Naive thymus-derived CD4-positive, alpha-beta T cell (primary cell): ENCODE measurements at regions not wholly inside any gene's neighbourhood (a gene's known extent, or its start where the extent isn't known, plus 50 kb on each side); places are given as distances from the start of the nearest gene placed in this dataset.

Source experiments
- ATAC-seq: fragments of 150-1000 bp; cut with Tn5 transposase; 2 replicates; pipeline ENCODE4 v1.10.0; 2021; ENCODE audit warnings: mild to moderate bottlenecking, moderate library complexity
- CTCF ChIA-PET: fragments of 350-600 bp; sonication (Branson Sonifier 250); formaldehyde crosslinking; loops from one replicate; lab custom pipeline; 2021; ENCODE audit warnings: antibody characterized with exemption; lab: Charles Lee
- POLR2A ChIA-PET: fragments of 350-600 bp; sonication (Branson Sonifier 250); formaldehyde crosslinking; loops from one replicate; lab custom pipeline; 2021; ENCODE audit warnings: antibody characterized with exemption, inconsistent platforms; lab: Charles Lee
- DNase-seq, 9 donors: peaks; one replicate each; pipeline versions ENCODE4 v3.0.0 to v3.0.0-alpha.2; 2020 to 2022; ENCODE audit warnings: mixed read lengths in 1 of 9
- H3K27ac ChIP-seq: one replicate; pipeline ENCODE4 v1.7.0; 2013; ENCODE audit warnings: mild to moderate bottlenecking, low read depth, low read length, moderate library complexity
- H3K27me3 ChIP-seq, 2 donors: one replicate each; pipeline ENCODE4 v1.7.0; 2013; ENCODE audit warnings: low read length in 2 of 2, mild to moderate bottlenecking in 2 of 2, moderate library complexity in 2 of 2; ENCODE audit not compliant: control insufficient read depth in 2 of 2, insufficient read depth in 2 of 2
- H3K36me3 ChIP-seq, 3 experiments: 1 replicate in 2 of 3; 2 replicates in 1 of 3; pipeline ENCODE4 v1.7.0; 2013; ENCODE audit warnings: low read length in 3 of 3, mild to moderate bottlenecking in 3 of 3, moderate library complexity in 1 of 3; ENCODE audit not compliant: insufficient read depth in 3 of 3, control insufficient read depth in 2 of 3
- H3K4me1 ChIP-seq, 2 donors: one replicate each; pipeline ENCODE4 v1.7.0; 2013; ENCODE audit warnings: low read length in 2 of 2, mild to moderate bottlenecking in 2 of 2, moderate library complexity in 1 of 2; ENCODE audit not compliant: control insufficient read depth in 2 of 2, insufficient read depth in 2 of 2
- H3K4me3 ChIP-seq: 2 replicates; pipeline ENCODE4 v1.7.0; 2013; ENCODE audit warnings: mild to moderate bottlenecking, low read length
- H3K9me3 ChIP-seq, 3 experiments: 1 replicate in 2 of 3; 2 replicates in 1 of 3; pipeline ENCODE4 v1.7.0; 2013; ENCODE audit warnings: low read length in 3 of 3; ENCODE audit not compliant: control insufficient read depth in 2 of 3
- H3K27ac Mint-ChIP-seq, 9 donors: one replicate each; pipeline ENCODE4 v1.8.0; 2020 to 2022; ENCODE audit warnings: mixed read lengths in 9 of 9, mild to moderate bottlenecking in 8 of 9, moderate library complexity in 5 of 9, inconsistent platforms in 2 of 9
- H3K27me3 Mint-ChIP-seq, 5 donors: one replicate each; pipeline ENCODE4 v1.8.0; 2021 to 2022; ENCODE audit warnings: mixed read lengths in 5 of 5, mild to moderate bottlenecking in 1 of 5
- H3K36me3 Mint-ChIP-seq, 5 donors: one replicate each; pipeline ENCODE4 v1.8.0; 2020 to 2022; ENCODE audit warnings: mixed read lengths in 5 of 5, mild to moderate bottlenecking in 3 of 5, inconsistent platforms in 1 of 5
- H3K4me1 Mint-ChIP-seq, 7 donors: one replicate each; pipeline ENCODE4 v1.8.0; 2020 to 2022; ENCODE audit warnings: mixed read lengths in 7 of 7, mild to moderate bottlenecking in 3 of 7, inconsistent platforms in 1 of 7
- H3K4me3 Mint-ChIP-seq, 10 donors: one replicate each; pipeline ENCODE4 v1.8.0; 2020 to 2022; ENCODE audit warnings: mild to moderate bottlenecking in 10 of 10, mixed read lengths in 10 of 10, moderate library complexity in 6 of 10, inconsistent platforms in 2 of 10
- H3K9me3 Mint-ChIP-seq, 11 donors: one replicate each; pipeline ENCODE4 v1.8.0; 2020 to 2022; ENCODE audit warnings: mixed read lengths in 11 of 11, mild to moderate bottlenecking in 4 of 11, inconsistent platforms in 1 of 11, moderate library complexity in 1 of 11
- intact Hi-C, 2 donors: fragments of 100-400 bp; cut with micrococcal nuclease; formaldehyde crosslinking; loops; one replicate each; pipeline ENCODE4 v1.15.1; 2023

DNA sequence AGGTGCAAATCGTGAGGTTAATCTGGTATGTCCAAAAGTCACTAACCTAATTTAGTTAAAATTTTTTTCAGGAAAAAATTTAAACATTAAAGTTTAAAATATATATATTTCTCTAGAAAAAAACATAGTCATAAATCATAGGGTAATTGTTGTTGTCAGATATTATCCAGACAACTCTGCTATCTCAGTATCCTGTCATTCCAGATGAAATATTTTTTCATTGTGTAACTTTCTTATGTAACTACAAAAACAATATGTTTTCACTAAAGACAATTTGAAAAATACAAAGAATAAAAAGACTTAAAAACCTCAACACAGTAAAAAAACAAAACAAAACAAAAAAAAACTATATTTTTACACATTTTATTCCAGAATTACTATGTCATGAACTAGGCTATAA lies 57.6 kb downstream of the TENT5A start:
- Mint-ChIP-seq H3K4me3 (no peak overlapping the region), H3K9me3 (no peaks in the 10 kb centered on the region), H3K27me3 (no peaks in the 10 kb centered on the region), H3K27ac (no peak overlapping the region), H3K4me1 (no peaks in the 10 kb centered on the region), H3K36me3 (no peaks in the 10 kb centered on the region)
- CTCF ChIA-PET: no interaction called here
- Histone ChIP-seq H3K36me3 (no peaks in the 10 kb centered on the region), H3K4me1 (no peaks in the 10 kb centered on the region), H3K27ac (no peak overlapping the region), H3K4me3 (no peak overlapping the region), H3K27me3 (no peaks in the 10 kb centered on the region), H3K9me3 (no peaks in the 10 kb centered on the region)
- DNase-seq (no peak), ATAC-seq (no peak)
- POLR2A ChIA-PET: no interaction called here
- intact Hi-C loops: no loop called here

DNA sequence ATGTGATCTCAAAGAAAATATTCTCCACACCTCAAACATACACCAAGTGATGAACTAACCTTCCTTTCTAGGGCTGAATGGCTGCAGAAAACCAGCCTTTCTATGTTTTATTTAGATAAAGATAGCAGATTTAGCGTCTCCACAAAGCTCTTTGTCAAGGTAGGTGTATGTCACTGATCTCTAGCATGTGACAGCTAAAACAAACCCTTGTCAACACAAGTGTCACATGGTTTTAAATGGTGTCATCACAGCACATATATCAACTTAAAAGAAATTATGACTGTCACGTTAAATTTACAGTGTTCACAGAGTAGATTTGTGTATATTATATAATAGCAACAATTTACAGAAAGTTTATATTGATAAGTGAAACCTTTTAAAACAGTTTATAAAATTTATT lies 58.3 kb downstream of the TENT5A start:
- POLR2A ChIA-PET: no interaction called here

DNA sequence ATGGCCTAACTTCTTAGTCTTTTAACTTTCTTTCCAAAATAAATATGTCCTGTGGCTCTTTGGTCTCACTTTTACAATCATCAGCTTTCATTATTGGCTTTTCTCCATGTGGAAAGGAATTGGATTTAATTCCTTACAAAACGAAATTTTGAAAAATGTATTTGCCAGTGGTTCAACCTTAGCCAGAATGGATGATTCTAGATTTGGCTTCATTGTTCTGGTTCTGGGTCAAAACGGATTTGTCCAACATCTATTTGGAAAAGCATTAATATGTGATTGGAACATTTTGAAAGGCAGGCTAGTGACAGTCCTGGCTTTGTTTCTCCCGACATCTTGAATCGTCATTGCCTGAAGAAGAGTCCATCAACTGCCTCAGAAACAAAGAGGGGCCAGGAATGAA lies 59.2 kb downstream of the TENT5A start:
- no peaks in the 10 kb centered on the region for H3K36me3 ChIP-seq
- no peaks in the 10 kb centered on the region for H3K36me3 Mint-ChIP-seq
- H3K27me3 Mint-ChIP-seq: no peaks in the 10 kb centered on the region
- no peak overlapping the region for H3K27ac Mint-ChIP-seq
- H3K27me3 ChIP-seq: no peaks in the 10 kb centered on the region
- ChIA-PET CTCF (no interaction called here), POLR2A (no interaction called here)
- H3K4me3 ChIP-seq: no peak overlapping the region
- H3K4me1 Mint-ChIP-seq: no peaks in the 10 kb centered on the region
- ATAC-seq (no peak), DNase-seq (no peak)
- no peaks in the 10 kb centered on the region for H3K9me3 ChIP-seq
- H3K27ac ChIP-seq: no peak overlapping the region
- intact Hi-C loops: no loop called here
- H3K9me3 Mint-ChIP-seq: no peaks in the 10 kb centered on the region
- H3K4me1 ChIP-seq: no peaks in the 10 kb centered on the region
- H3K4me3 Mint-ChIP-seq: no peak overlapping the region

More for the DNA sequence above, 58.3 kb downstream of the TENT5A start:
- Histone ChIP-seq H3K4me3 (no peak overlapping the region), H3K4me1 (no peaks in the 10 kb centered on the region), H3K9me3 (no peaks in the 10 kb centered on the region), H3K27ac (no peak overlapping the region), H3K36me3 (no peaks in the 10 kb centered on the region), H3K27me3 (no peaks in the 10 kb centered on the region)
- H3K4me3 Mint-ChIP-seq: no peak overlapping the region
- intact Hi-C loops: no loop called here
- no peaks in the 10 kb centered on the region for H3K27me3 Mint-ChIP-seq
- no peaks in the 10 kb centered on the region for H3K36me3 Mint-ChIP-seq
- no peak for DNase-seq
- no peaks in the 10 kb centered on the region for H3K4me1 Mint-ChIP-seq
- no peak overlapping the region for H3K27ac Mint-ChIP-seq
- no peak for ATAC-seq
- CTCF ChIA-PET: no interaction called here
- no peaks in the 10 kb centered on the region for H3K9me3 Mint-ChIP-seq

DNA sequence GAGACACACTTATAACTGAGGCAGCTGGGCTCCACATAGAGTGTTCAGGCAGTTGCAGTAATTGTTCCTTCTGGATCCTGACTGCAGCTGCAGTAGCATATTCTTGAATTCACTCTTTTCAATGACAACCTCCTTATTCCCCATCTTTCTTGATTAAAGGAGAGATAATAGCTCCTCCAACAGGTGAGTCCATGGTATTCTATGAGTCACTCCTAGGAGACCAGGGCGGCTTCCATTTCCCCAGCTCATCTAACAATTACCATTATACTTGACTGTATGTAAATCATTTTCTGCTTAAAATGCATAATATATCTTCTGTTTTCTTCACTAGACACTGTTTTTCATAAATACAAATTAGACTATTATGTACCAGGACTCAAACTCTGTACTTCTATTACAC lies 62.4 kb downstream of the TENT5A start:
- intact Hi-C loops: no loop called here
- no peaks in the 10 kb centered on the region for H3K9me3 Mint-ChIP-seq
- POLR2A ChIA-PET: no interaction called here

DNA sequence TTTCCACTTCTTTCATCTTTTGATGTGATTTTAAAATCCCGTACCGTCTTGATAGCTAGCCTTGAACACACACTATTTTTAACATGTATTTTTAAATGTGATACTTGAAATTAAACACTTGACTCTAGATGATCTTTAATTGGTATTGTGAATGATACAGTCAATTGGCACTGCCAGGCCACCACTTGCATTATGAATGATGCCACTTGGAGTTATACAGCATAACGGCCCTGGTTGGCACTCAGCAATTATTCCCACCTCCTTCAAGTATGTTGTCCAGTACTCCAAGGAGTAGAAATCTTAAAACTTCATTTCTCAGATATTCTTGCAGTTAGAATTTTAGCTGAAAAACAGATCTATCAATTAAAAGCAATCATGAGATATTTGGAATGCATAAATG lies 62.9 kb downstream of the TENT5A start:
- POLR2A ChIA-PET: no interaction called here
- H3K4me1 ChIP-seq: no peaks in the 10 kb centered on the region
- H3K9me3 ChIP-seq: no peaks in the 10 kb centered on the region
- no peaks in the 10 kb centered on the region for H3K27me3 ChIP-seq
- no peak overlapping the region for H3K27ac ChIP-seq
- ATAC-seq (no peak), DNase-seq (no peak)
- CTCF ChIA-PET: no interaction called here
- Mint-ChIP-seq H3K36me3 (no peaks in the 10 kb centered on the region), H3K27me3 (peaks cover 0 to 4% (median 0%) of the 10 kb centered on the region in 5 donors), H3K27ac (no peak overlapping the region), H3K4me3 (no peak overlapping the region), H3K9me3 (no peaks in the 10 kb centered on the region), H3K4me1 (no peaks in the 10 kb centered on the region)
- intact Hi-C loops: no loop called here
- no peak overlapping the region for H3K4me3 ChIP-seq
- no peaks in the 10 kb centered on the region for H3K36me3 ChIP-seq

More for the DNA sequence above, 62.4 kb downstream of the TENT5A start:
- Histone ChIP-seq H3K36me3 (no peaks in the 10 kb centered on the region), H3K9me3 (no peaks in the 10 kb centered on the region), H3K27ac (no peak overlapping the region), H3K4me3 (no peak overlapping the region), H3K27me3 (no peaks in the 10 kb centered on the region), H3K4me1 (no peaks in the 10 kb centered on the region)
- peaks cover 0 to 4% (median 0%) of the 10 kb centered on the region in 5 donors for H3K27me3 Mint-ChIP-seq
- ATAC-seq: no peak
- DNase-seq: no peak
- H3K27ac Mint-ChIP-seq: no peak overlapping the region
- H3K4me1 Mint-ChIP-seq: no peaks in the 10 kb centered on the region
- CTCF ChIA-PET: no interaction called here
- no peak overlapping the region for H3K4me3 Mint-ChIP-seq
- H3K36me3 Mint-ChIP-seq: no peaks in the 10 kb centered on the region

DNA sequence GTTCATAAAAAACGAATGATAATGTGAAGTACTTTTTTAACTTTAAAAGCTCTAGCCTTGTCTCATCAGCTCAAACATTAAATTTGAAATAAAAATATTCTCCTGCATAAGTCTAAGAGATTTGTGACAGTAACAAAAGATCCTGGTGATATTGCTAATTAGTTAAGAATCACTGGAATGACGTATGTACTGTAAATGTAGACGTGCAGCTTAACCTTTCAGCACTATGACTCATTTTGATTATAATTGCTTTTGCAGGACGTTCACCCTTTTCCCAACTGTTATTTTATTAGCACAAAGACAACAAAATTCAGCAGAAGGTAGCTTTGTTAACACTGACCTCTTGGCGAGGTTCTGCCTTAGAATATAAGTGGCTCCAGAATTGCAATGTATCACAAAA lies 68.6 kb downstream of the TENT5A start:
- H3K36me3 Mint-ChIP-seq: no peaks in the 10 kb centered on the region
- Histone ChIP-seq H3K36me3 (no peaks in the 10 kb centered on the region), H3K27ac (no peak overlapping the region), H3K4me3 (no peak overlapping the region), H3K4me1 (no peaks in the 10 kb centered on the region), H3K27me3 (no peaks in the 10 kb centered on the region), H3K9me3 (no peaks in the 10 kb centered on the region)
- POLR2A ChIA-PET: no interaction called here
- H3K4me1 Mint-ChIP-seq: peaks cover 0 to 2% (median 0%) of the 10 kb centered on the region in 7 donors
- ATAC-seq (no peak), DNase-seq (no peak)
- H3K27ac Mint-ChIP-seq: no peak overlapping the region
- H3K4me3 Mint-ChIP-seq: no peak overlapping the region
- peaks cover 0 to 4% (median 0%) of the 10 kb centered on the region in 5 donors for H3K27me3 Mint-ChIP-seq
- CTCF ChIA-PET: no interaction called here
- intact Hi-C loops: no loop called here
- H3K9me3 Mint-ChIP-seq: peaks cover 0 to 4% (median 0%) of the 10 kb centered on the region in 11 donors

DNA sequence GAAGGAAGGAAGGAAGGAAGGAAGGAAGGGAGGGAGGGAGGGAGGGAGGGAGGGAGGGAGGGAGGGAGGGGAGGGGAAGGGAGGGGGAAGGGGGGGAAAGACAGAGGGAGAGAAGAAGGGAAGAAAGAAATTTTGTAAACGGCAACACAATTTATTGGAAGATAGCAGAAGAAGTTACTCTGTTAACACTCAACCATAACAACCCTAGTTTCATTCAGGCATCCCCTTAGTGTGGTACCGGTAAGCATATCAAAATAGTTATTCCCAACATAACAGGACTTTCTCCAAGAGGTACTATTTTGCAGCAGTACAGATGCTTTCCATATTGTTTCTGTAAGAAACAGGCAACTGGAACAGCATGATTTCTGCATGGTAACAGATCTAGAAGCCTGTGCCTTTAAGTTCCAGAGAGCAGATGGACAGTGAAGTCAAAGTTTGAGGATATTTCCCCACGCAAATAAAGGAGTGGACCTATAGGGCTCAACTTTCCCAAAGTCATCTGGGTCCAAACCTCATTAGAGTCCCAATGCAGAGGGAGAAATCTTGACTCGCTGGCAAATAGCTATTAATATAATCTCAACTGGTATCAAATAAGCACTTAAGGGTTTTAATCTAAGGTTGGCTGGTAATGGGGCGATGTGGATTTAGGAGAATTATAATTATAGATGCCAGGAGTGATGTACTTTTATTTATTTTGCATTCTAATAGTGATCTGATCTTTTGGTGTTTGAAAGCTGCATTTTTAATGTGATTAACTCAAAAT lies 69.4 kb downstream of the TENT5A start:
- H3K9me3 ChIP-seq: no peaks in the 10 kb centered on the region
- no peak overlapping the region for H3K4me3 ChIP-seq
- intact Hi-C loops: no loop called here
- ChIA-PET CTCF (no interaction called here), POLR2A (no interaction called here)
- H3K27ac ChIP-seq: no peak overlapping the region
- Mint-ChIP-seq H3K36me3 (no peaks in the 10 kb centered on the region), H3K27ac (no peak overlapping the region), H3K4me1 (peaks cover 0 to 2% (median 0%) of the 10 kb centered on the region in 7 donors), H3K4me3 (no peak overlapping the region), H3K27me3 (peaks cover 0 to 4% (median 0%) of the 10 kb centered on the region in 5 donors), H3K9me3 (peaks cover 0 to 4% (median 0%) of the 10 kb centered on the region in 11 donors)
- no peak for ATAC-seq
- DNase-seq: no peak
- H3K4me1 ChIP-seq: no peaks in the 10 kb centered on the region
- no peaks in the 10 kb centered on the region for H3K36me3 ChIP-seq
- no peaks in the 10 kb centered on the region for H3K27me3 ChIP-seq
